HG03439 (cell line): ENCODE measurements at regions not wholly inside any gene's neighbourhood (a gene's known extent, or its start where the extent isn't known, plus 50 kb on each side); places are given as distances from the start of the nearest gene placed in this dataset.

Experiments used
- ATAC-seq: cut with Tn5 transposase; IDR thresholded peaks from one replicate; pipeline ENCODE4 v1.9.1; 2021; ENCODE audit warnings: mild to moderate bottlenecking, moderate library complexity; ENCODE audit not compliant: unreplicated experiment

- ATAC-seq: no peak
Observed at GRCh38 chrY:8390310-8390709, 947.0 kb upstream of the TSPY4 start.

- ATAC-seq: no peak
Observed at GRCh38 chrY:8393246-8393645, 944.0 kb upstream of the TSPY4 start.

DNA sequence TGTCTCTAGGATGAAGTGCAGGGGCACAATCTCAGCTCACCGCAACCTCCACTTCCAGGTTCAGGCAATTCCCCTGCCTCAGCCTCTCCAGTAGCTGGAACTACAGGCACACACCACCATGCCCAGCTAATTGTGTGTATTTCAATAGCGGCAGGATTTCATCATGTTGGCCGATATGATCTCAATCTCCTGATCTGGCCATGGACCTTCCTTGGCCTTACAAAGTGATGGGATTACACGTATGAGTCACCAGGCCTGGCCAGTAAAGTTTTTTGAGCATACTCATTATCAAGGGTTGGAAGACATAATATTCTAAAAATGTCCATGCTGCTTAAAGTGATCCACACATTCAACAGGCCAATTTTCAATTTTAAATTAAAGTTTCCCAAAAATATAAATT is 914.4 kb upstream of the TSPY4 start:
- no peak for ATAC-seq

GRCh38 chrY:8426433-8426832 is 910.8 kb upstream of the TSPY4 start:
- ATAC-seq: no peak

DNA sequence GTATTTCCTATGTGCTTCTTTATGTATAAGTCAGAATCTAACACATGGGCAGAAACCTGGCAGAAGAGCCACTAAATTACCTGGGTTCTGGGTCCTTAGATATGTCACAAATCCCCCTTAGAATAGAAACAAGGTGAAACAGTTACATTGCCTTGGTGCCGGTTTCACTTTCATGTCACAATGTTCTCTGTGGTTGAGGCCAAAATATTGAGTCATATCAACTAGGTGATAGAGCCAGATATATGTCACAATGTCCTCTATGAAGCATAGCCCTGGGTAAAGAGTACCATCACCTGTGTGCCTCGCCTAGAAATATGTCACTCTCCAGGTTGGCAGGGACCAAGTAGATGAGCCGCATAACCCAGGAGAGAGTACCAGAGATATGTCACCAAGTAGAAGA is 899.8 kb upstream of the TSPY4 start:
- no peak for ATAC-seq

GRCh38 chrY:8442097-8442496 is 895.2 kb upstream of the TSPY4 start:
- no peak for ATAC-seq

DNA sequence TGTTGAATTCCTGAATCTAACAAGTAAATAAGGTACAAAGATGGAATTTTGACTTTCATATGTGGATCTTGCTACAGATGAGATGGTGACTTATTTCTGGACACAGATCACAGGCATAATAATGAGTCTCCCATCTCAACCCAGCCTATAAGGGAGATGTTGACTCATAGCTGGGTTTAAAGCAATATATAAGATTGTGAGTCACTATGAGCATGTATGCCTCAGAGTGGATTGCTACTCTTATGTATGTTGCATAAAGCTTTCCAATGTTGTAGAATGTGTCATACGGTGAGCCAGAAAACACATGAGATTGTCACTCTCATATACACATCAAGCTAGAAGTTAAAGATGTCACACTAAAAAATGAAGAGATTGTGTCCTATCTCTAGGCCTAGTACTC is 884.3 kb upstream of the TSPY4 start:
- no peak for ATAC-seq

- ATAC-seq: no peak
Observed at GRCh38 chrY:8466813-8467212, 870.5 kb upstream of the TSPY4 start.

DNA sequence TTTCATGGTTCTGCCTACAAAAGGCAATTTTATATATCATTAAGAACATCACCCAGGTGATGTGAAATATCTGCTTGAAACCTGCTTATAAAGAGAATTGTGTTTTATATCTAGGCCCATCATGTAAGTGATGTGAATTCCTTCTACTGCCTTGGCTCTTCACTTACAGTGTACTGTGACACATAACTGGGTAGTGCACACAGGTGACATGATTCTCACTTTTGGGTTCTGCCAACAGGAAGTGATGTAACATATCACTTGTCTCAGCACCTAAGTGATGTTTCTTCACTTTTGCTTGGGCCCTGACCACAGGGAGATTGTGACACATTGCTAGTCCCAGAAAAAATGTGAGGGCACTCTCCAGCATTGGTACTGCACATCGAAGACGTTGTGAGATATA is 867.0 kb upstream of the TSPY4 start:
- no peak for ATAC-seq

DNA sequence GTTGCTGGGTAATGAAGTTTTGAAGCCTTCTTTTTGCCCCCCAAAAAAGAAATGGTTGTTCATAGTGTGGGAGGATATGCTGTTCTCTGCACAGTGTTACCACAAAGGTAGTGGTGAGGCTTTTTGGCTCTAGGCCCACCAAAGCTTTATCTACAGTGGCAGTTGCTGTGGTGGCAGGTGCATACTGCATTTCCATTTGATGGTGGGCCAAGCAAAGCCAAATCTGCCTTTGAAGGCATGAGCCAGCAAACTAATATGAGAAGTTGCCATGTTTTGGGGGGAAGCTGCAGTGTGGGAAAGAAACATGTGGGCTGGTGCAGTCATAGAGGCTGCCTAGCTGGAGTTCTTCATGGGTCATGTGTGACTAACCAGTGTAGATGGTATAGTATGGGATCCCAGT is 858.1 kb upstream of the TSPY4 start:
- ATAC-seq: no peak

- no peak for ATAC-seq
Observed at GRCh38 chrY:8488955-8489354, 848.3 kb upstream of the TSPY4 start.

GRCh38 chrY:8489880-8490630 is 847.2 kb upstream of the TSPY4 start:
- no peak for ATAC-seq

GRCh38 chrY:8494396-8494795 is 842.9 kb upstream of the TSPY4 start:
- no peak for ATAC-seq

- ATAC-seq: no peak
Observed at GRCh38 chrY:8495243-8495642, 842.0 kb upstream of the TSPY4 start.

DNA sequence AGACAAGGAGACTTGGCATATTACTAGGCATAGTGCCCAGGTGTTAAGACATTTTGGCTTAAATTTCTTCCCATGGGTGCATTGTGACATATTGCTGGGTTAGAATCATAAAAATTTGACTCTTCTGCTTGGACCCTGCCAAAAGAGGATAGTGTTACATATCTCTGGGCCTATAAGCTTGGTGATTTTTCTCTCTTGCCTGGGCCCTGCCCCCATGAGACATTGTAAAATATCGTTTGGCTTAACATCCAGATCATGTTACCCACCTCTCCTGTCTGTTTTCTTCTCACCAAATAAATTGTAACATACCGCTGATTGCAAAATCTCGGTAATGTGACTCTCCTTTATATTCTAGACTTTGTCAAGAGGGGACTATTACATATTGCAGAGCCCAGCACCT is 836.4 kb upstream of the TSPY4 start:
- ATAC-seq: no peak

- no peak for ATAC-seq
Observed at GRCh38 chrY:8533468-8533867, 803.8 kb upstream of the TSPY4 start.

GRCh38 chrY:8535704-8536103 is 801.6 kb upstream of the TSPY4 start:
- ATAC-seq: peak; percentile 98

GRCh38 chrY:8536277-8536676 is 801.0 kb upstream of the TSPY4 start:
- peak; percentile 7 for ATAC-seq

GRCh38 chrY:8541306-8541705 is 796.0 kb upstream of the TSPY4 start:
- ATAC-seq: no peak

DNA sequence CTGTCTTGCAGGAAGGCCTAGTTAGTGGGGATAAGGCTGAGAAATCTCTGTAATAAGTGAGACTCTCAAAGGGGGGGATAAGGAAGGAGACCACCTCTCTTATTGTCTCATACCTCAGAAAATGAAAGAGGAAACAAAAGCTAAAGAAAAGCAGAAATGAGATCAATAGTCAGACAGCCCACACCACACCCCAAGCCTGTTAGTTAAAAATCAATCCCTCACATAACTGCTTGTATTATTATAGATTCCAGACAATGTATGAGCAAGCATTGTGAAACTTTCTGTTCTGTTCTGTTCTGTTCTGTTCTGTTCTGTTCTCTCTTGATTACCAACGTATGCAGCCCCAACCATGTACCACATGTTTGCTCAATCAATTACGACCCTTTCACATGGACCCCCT is 792.5 kb upstream of the TSPY4 start:
- no peak for ATAC-seq

GRCh38 chrY:8547931-8548330 is 789.3 kb upstream of the TSPY4 start:
- no peak for ATAC-seq

GRCh38 chrY:8551323-8551722 is 785.9 kb upstream of the TSPY4 start:
- ATAC-seq: no peak

DNA sequence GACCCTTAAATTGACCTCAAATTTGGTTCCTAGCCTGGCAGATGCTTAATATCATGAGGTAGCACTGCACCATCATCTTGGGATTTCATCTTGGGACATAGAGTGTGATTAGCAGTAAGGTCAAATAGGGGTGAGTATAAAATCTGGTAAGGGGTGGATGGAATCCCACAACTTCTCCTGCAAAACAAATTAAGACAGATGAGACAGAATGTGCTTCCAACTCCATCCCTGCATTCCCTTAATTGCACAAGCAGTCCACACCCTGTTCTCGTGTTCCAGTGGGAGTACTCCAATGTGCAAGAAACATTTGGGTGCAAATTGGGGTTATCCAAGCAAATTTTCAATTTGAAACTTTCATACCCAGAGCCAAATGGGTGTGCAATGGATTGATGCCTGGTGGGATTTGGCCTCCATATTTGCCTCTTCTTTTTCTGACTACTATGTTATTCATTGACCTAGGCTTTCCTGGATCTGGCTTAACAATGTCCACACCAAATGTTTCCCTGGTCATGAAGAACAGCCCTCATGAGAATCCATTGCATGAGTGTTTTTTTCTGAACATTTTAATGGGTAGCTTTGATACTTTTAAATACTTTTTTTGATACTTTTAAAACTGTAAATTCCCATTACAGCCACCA is 785.0 kb upstream of the TSPY4 start:
- no peak for ATAC-seq
